K562 (cell line): ENCODE measurements at regions not wholly inside any gene's neighbourhood (a gene's known extent, or its start where the extent isn't known, plus 50 kb on each side); places are given as distances from the start of the nearest gene placed in this dataset.

Experiments used
- ARID3A ChIP-seq: IDR thresholded peaks from 2 replicates; pipeline ENCODE4 v1.6.1; 2012; ENCODE audit warnings: low read depth, low read length, improper control_type of control experiment, borderline replicate concordance
- CBX3 ChIP-seq, 2 experiments: IDR thresholded peaks; 1 replicate in 1 of 2; 2 replicates in 1 of 2; pipeline ENCODE4 v1.6.1; 2012; ENCODE audit warnings: inconsistent platforms in 2 of 2, low read length in 2 of 2, borderline replicate concordance in 1 of 2, control low read depth in 1 of 2
- MITF ChIP-seq: IDR thresholded peaks from 2 replicates; pipeline ENCODE4 v1.6.1; 2014; ENCODE audit warnings: antibody characterized with exemption
- PATZ1 ChIP-seq: fragments of 250-450 bp; sonication (Bioruptor Pico); IDR thresholded peaks from 2 replicates; pipeline ENCODE4 v1.5.0; 2020; ENCODE audit warnings: mild to moderate bottlenecking, borderline replicate concordance
- PBX2 ChIP-seq, 2 experiments: IDR thresholded peaks in 1 of 2; conservative IDR thresholded peaks in 1 of 2; 2 replicates each; pipeline ENCODE4 v1.6.1; 2016; ENCODE audit warnings: low read depth in 2 of 2, mild to moderate bottlenecking in 1 of 2, missing compliant biosample characterization in 1 of 2, missing genetic modification characterization in 1 of 2, moderate library complexity in 1 of 2
- PKNOX1 ChIP-seq: fragments of 450-650 bp; IDR thresholded peaks from 2 replicates; pipeline ENCODE4 v1.6.1; 2016
- RAD21 ChIP-seq, 2 experiments: fragments of 250-450 bp in 1 of 2; fragments of 450-650 bp in 1 of 2; sonication (Bioruptor Pico) in 1 of 2; formaldehyde crosslinking in 1 of 2; IDR thresholded peaks in 1 of 2; conservative IDR thresholded peaks in 1 of 2; 2 replicates each; pipeline versions ENCODE4 v1.4.0 to v1.8.0; 2020 to 2022; ENCODE audit warnings: mild to moderate bottlenecking in 2 of 2, moderate library complexity in 1 of 2
- SMC3 ChIP-seq: conservative IDR thresholded peaks from 2 replicates; pipeline ENCODE4 v1.6.1; 2011; ENCODE audit warnings: low read depth, low read length, improper control_type of control experiment; ENCODE audit not compliant: insufficient read depth
- SOX6 ChIP-seq: fragments of 450-650 bp; IDR thresholded peaks from 2 replicates; pipeline ENCODE4 v1.6.1; 2014; ENCODE audit warnings: mild to moderate bottlenecking
- TFAM ChIP-seq: fragments of 250-450 bp; sonication (Bioruptor Pico); conservative IDR thresholded peaks from 2 replicates; pipeline ENCODE4 v1.5.0; 2021; ENCODE audit warnings: mild to moderate bottlenecking, moderate library complexity
- U2AF2 ChIP-seq: fragments of 200-400 bp; formaldehyde crosslinking; optimal IDR thresholded peaks from 2 replicates; pipeline ENCODE3; 2017; ENCODE audit warnings: low read depth, mild to moderate bottlenecking, low read length
- TF ChIP-seq, protein P1 (sequence below): sonication (generic); IDR thresholded peaks from 2 replicates; pipeline ENCODE4 v1.6.1; 2016

GRCh38 chr2:63692002-63692606 is 103.3 kb downstream of the MDH1 start (continued):
- TF ChIP-seq PATZ1 (no peak), ARID3A (peak; percentile 84; the same call in 1 of the 2 replicates), TFAM (no peak), PBX2 (CRISPR knock-in tag; IDR thresholded peaks at IDR 0.05; ENCODE audit: low read depth) (no peak), PBX2 (tag; conservative IDR thresholded peaks at IDR 0.05; ENCODE audit: low read depth) (0 out of 2 replicates have a peak, but pooled peaks have one; percentile 27), CBX3 (IDR thresholded peaks at IDR 0.05; ENCODE audit: borderline replicate concordance in 1 of 2, low read length in 2 of 2) (no peak), SOX6 (no peak), U2AF2 (no peak), PKNOX1 (no peak), MITF (no peak), SMC3 (0 out of 2 replicates have a peak, but pooled peaks have one; percentile 25), RAD21 (CRISPR knock-in tag; conservative IDR thresholded peaks at IDR 0.05 in 1 of 2, IDR thresholded peaks at IDR 0.05 in 1 of 2) (peak; percentile 69 to 81)
- TF ChIP-seq, protein P1, sequence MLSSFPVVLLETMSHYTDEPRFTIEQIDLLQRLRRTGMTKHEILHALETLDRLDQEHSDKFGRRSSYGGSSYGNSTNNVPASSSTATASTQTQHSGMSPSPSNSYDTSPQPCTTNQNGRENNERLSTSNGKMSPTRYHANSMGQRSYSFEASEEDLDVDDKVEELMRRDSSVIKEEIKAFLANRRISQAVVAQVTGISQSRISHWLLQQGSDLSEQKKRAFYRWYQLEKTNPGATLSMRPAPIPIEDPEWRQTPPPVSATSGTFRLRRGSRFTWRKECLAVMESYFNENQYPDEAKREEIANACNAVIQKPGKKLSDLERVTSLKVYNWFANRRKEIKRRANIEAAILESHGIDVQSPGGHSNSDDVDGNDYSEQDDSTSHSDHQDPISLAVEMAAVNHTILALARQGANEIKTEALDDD = no peak
